ENCODE measurements at regions not wholly inside any gene's neighbourhood (a gene's known extent, or its start where the extent isn't known, plus 50 kb on each side); places are given as distances from the start of the nearest gene placed in this dataset.

GRCh38 chr11:29125606-29126005 lies 891.2 kb downstream of the KCNA4 start:
- TF ChIP-seq CTCF (IDR thresholded peaks at IDR 0.05), result no peak

GRCh38 chr11:29124470-29124869 lies 892.4 kb downstream of the KCNA4 start:
- no peak for TF ChIP-seq CTCF (IDR thresholded peaks at IDR 0.05)

GRCh38 chr11:29119707-29120618 lies 896.9 kb downstream of the KCNA4 start:
- no peak for TF ChIP-seq CTCF (IDR thresholded peaks at IDR 0.05)

- no peak for TF ChIP-seq CTCF (IDR thresholded peaks at IDR 0.05)
These were observed 897.7 kb downstream of the KCNA4 start for GRCh38 chr11:29119116-29119515.

- no peak for TF ChIP-seq CTCF (IDR thresholded peaks at IDR 0.05)
These were observed 915.9 kb downstream of the KCNA4 start for GRCh38 chr11:29100967-29101366.

GRCh38 chr11:29095821-29096220 lies 921.0 kb downstream of the KCNA4 start:
- TF ChIP-seq CTCF (IDR thresholded peaks at IDR 0.05), result no peak

GRCh38 chr11:29093416-29094120 lies 923.3 kb downstream of the KCNA4 start:
- no peak for TF ChIP-seq CTCF (IDR thresholded peaks at IDR 0.05)

Data from LNCAP (cell line).